K562 (cell line): ENCODE measurements at regions not wholly inside any gene's neighbourhood (a gene's known extent, or its start where the extent isn't known, plus 50 kb on each side); places are given as distances from the start of the nearest gene placed in this dataset.

Experiments used
- ATAC-seq: fragments of 200-7000 bp; cut with Tn5 transposase; 3 replicates; pipeline ENCODE4 v1.9.1; 2020; ENCODE audit warnings: moderate library complexity
- BruUV-seq: library from RNA; stranded (reverse); fragments of 400-500 nt; replicated peaks from 2 replicates; lab custom pipeline; 2021; lab: Mats Ljungman, UMichigan
- CTCF ChIA-PET: fragments of 300-600 bp; formaldehyde crosslinking; extraction: SDS; loops from one replicate; lab custom pipeline; 2021; ENCODE audit warnings: low intra/inter-chr PET ratio; lab: Yijun Ruan, JAX
- POLR2A ChIA-PET: fragments of 300-600, 350-650 bp; sonication (Branson Sonifier 250); formaldehyde crosslinking; extraction: SDS; loops from one replicate; lab custom pipeline; 2021; ENCODE audit warnings: antibody characterized with exemption, inconsistent platforms; lab: Yijun Ruan, JAX
- DNase-seq, 4 experiments: peaks; one replicate each; pipeline versions ENCODE4 v3.0.0 to v3.0.0-alpha.2; 2011 to 2018; ENCODE audit warnings: low spot score in 3 of 4, mixed read lengths in 3 of 4; ENCODE audit errors: extremely low read depth in 1 of 4
- FAIRE-seq: peaks from 2 replicates; lab custom pipeline; 2011; peaks lifted over from hg19 to GRCh38; lab: Jason Lieb, UNC
- H2AFZ ChIP-seq: 2 replicates; pipeline ENCODE4 v1.6.0; 2011; ENCODE audit warnings: low read depth, low read length, control low read depth, inconsistent platforms
- H3K27ac ChIP-seq: fragments of 200-600 bp; 3 replicates; pipeline ENCODE4 v1.8.0; 2011; ENCODE audit warnings: low read depth, mild to moderate bottlenecking, control low read depth, inconsistent platforms, low read length, moderate library complexity, mixed read lengths; ENCODE audit errors: extremely low read depth
- H3K27me3 ChIP-seq, 2 experiments: fragments of 300-600 bp in 1 of 2; 2 replicates in 1 of 2; 3 replicates in 1 of 2; pipeline versions ENCODE4 v1.6.0 to v1.8.0; 2011; ENCODE audit warnings: inconsistent platforms in 2 of 2, low read length in 2 of 2, mild to moderate bottlenecking in 1 of 2, mixed read lengths in 1 of 2, moderate library complexity in 1 of 2; ENCODE audit not compliant: control insufficient read depth in 2 of 2, insufficient read depth in 2 of 2
- H3K36me3 ChIP-seq: fragments of 300-600 bp; 3 replicates; pipeline ENCODE4 v1.8.0; 2011; ENCODE audit warnings: mild to moderate bottlenecking, low read length, inconsistent platforms; ENCODE audit not compliant: control insufficient read depth, insufficient read depth
- H3K4me1 ChIP-seq, 2 experiments: fragments of 200-600 bp in 1 of 2; replicated peaks in 1 of 2; 2 replicates in 1 of 2; 3 replicates in 1 of 2; pipeline versions ENCODE4 v1.5.1 to v1.8.0; 2011; ENCODE audit warnings: inconsistent platforms in 2 of 2, low read length in 2 of 2, mild to moderate bottlenecking in 1 of 2, mixed read lengths in 1 of 2, moderate library complexity in 1 of 2; ENCODE audit not compliant: control insufficient read depth in 2 of 2, insufficient read depth in 2 of 2
- H3K4me2 ChIP-seq: 2 replicates; pipeline ENCODE4 v1.6.1; 2011; ENCODE audit warnings: low read length, control low read depth, inconsistent platforms, mixed read lengths; ENCODE audit not compliant: insufficient read depth
- H3K4me3 ChIP-seq: fragments of 200-600 bp; sonication (generic), shearing (Covaris generic); 2 replicates; pipeline ENCODE4 v1.5.1; 2016; ENCODE audit warnings: control low read depth, inconsistent platforms
- H3K79me2 ChIP-seq: fragments of 200-600 bp; 3 replicates; pipeline ENCODE4 v1.8.0; 2011; ENCODE audit warnings: low read length, inconsistent platforms; ENCODE audit not compliant: control insufficient read depth, insufficient read depth
- H3K9ac ChIP-seq, 2 experiments: 2 replicates each; pipeline versions ENCODE4 v1.6.0 to v1.6.1; 2011; ENCODE audit warnings: low read depth in 2 of 2, low read length in 2 of 2, control low read depth in 1 of 2, inconsistent platforms in 1 of 2, mild to moderate bottlenecking in 1 of 2, mixed read lengths in 1 of 2; ENCODE audit not compliant: insufficient read depth in 1 of 2
- H3K9me1 ChIP-seq: one replicate; pipeline ENCODE4 v1.6.0; 2011; ENCODE audit warnings: inconsistent platforms, mild to moderate bottlenecking, low read length, moderate library complexity; ENCODE audit not compliant: control insufficient read depth, insufficient read depth
- H3K9me3 ChIP-seq: replicated peaks from 2 replicates; pipeline ENCODE4 v1.5.1; 2011; ENCODE audit warnings: low read depth, low read length, inconsistent platforms; ENCODE audit not compliant: control insufficient read depth, insufficient read depth
- H4K20me1 ChIP-seq: replicated peaks from 2 replicates; pipeline ENCODE4 v1.6.1; 2011; ENCODE audit warnings: low read length, inconsistent platforms, mixed read lengths; ENCODE audit not compliant: control insufficient read depth, insufficient read depth
- CHCHD3 ChIP-seq: fragments of 250-450 bp; sonication (Bioruptor Pico); IDR thresholded peaks from 2 replicates; pipeline ENCODE4 v2.1.2; 2022; ENCODE audit warnings: mild to moderate bottlenecking
- ESRRA ChIP-seq: fragments of 450-650 bp; IDR thresholded peaks from 2 replicates; pipeline ENCODE4 v1.6.1; 2014; ENCODE audit warnings: low read depth, mild to moderate bottlenecking, moderate library complexity, borderline replicate concordance
- HMG20B ChIP-seq: fragments of 250-450 bp; sonication (Bioruptor Pico); IDR thresholded peaks from 2 replicates; pipeline ENCODE4 v1.5.0; 2021; ENCODE audit warnings: mild to moderate bottlenecking
- MXI1 ChIP-seq: IDR thresholded peaks from 2 replicates; pipeline ENCODE4 v1.6.1; 2011; ENCODE audit warnings: low read depth, mild to moderate bottlenecking, improper control_type of control experiment, low read length
- RCOR1 ChIP-seq, 2 experiments: IDR thresholded peaks; 2 replicates each; pipeline ENCODE4 v1.6.1; 2012; ENCODE audit warnings: low read depth in 2 of 2, low read length in 2 of 2, borderline replicate concordance in 1 of 2, improper control_type of control experiment in 1 of 2
- ZNF184 ChIP-seq: sonication (generic); formaldehyde crosslinking; IDR thresholded peaks from 2 replicates; pipeline ENCODE4 v1.5.0; 2020; ENCODE audit warnings: missing genetic modification reagents
- ZNF347 ChIP-seq: fragments of 450-650 bp; formaldehyde crosslinking; IDR thresholded peaks from 2 replicates; pipeline ENCODE4 v1.4.0; 2020; ENCODE audit warnings: low read depth, mild to moderate bottlenecking, moderate library complexity
- ZNF444 ChIP-seq: fragments of 250-450 bp; sonication (Bioruptor Pico); IDR thresholded peaks from 2 replicates; pipeline ENCODE4 v1.4.0; 2020; ENCODE audit warnings: mild to moderate bottlenecking, moderate library complexity
- ZNF79 ChIP-seq: fragments of 250-450 bp; sonication (Bioruptor Pico); IDR thresholded peaks from 2 replicates; pipeline ENCODE4 v1.4.0; 2020; ENCODE audit warnings: low read depth, mild to moderate bottlenecking, moderate library complexity
- WGBS: fragments of 100-300 bp; shearing (Covaris generic); methylation state at CpG from one replicate; pipeline ENCODE4 v1.1.6; 2016; ENCODE audit warnings: low coverage, mixed read lengths; ENCODE audit not compliant: insufficient coverage; ENCODE audit errors: missing lambda C conversion rate; 5-methylcytosine and 5-hydroxymethylcytosine counted together
- in situ Hi-C: fragments of 300-500 bp; cut with MboI; formaldehyde crosslinking; loops from 4 replicates; pipeline ENCODE4 v1.15.0; 2018; ENCODE audit warnings: inconsistent platforms, mixed read lengths
- intact Hi-C: fragments of 100-400 bp; cut with micrococcal nuclease; formaldehyde crosslinking; loops from 2 replicates; pipeline ENCODE4 v1.14.2; 2022
- TF ChIP-seq, protein P1 (sequence below): fragments of 450-650 bp; formaldehyde crosslinking; IDR thresholded peaks from 2 replicates; pipeline ENCODE4 v1.4.0; 2020; ENCODE audit warnings: mild to moderate bottlenecking
- TF ChIP-seq, protein P2 (sequence below), 2 experiments: IDR thresholded peaks; 2 replicates each; pipeline ENCODE4 v1.6.1; 2011; ENCODE audit warnings: borderline replicate concordance in 1 of 2, control low read depth in 1 of 2, low read depth in 1 of 2, low read length in 1 of 2, mild to moderate bottlenecking in 1 of 2, mixed read lengths in 1 of 2, moderate library complexity in 1 of 2; ENCODE audit not compliant: insufficient read depth in 1 of 2, insufficient read length in 1 of 2, poor library complexity in 1 of 2, severe bottlenecking in 1 of 2; ENCODE audit errors: extremely low read depth in 1 of 2
- TF ChIP-seq, protein P3 (sequence below), 2 experiments: IDR thresholded peaks in 1 of 2; conservative IDR thresholded peaks in 1 of 2; 2 replicates each; pipeline ENCODE4 v1.6.1; 2016; ENCODE audit warnings: low read depth in 2 of 2, mild to moderate bottlenecking in 1 of 2, missing compliant biosample characterization in 1 of 2, missing genetic modification characterization in 1 of 2, moderate library complexity in 1 of 2

DNA sequence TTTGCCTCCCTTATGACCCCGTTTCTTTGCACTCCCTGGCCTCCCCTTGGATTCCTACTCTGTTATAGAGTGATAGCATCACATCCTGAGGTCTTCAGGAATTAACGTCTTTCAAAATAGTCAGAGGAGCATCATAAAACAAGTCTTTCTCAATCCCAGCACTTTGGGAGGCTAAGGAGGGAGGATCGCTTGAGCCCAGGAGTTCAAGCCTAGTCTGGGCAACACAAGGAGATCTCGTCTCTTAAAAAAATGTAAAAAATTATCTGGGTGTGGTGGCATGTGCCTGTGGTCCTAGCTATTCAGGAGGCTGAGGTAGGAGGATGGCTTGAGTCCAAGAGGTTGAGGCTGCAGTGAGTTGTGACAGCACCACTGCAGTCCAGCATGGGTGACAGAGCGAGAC, 68.7 kb upstream of the AMPD3 start:
- no peaks in the 10 kb centered on the region for H3K36me3 ChIP-seq
- no peaks in the 10 kb centered on the region for H3K9me3 ChIP-seq
- CTCF ChIA-PET: no interaction called here
- H4K20me1 ChIP-seq: no peaks in the 10 kb centered on the region; the same call in 1 of the 2 replicates
- DNase-seq: no peak
- in situ Hi-C loops: no loop called here
- peaks cover 3% of the 10 kb centered on the region for H3K9me1 ChIP-seq
- TF ChIP-seq ZNF184 (no peak), ZNF79 (CRISPR knock-in tag) (no peak), MXI1 (no peak), ESRRA (no peak), ZNF347 (CRISPR knock-in tag) (no peak), RCOR1 (IDR thresholded peaks at IDR 0.05; ENCODE audit: borderline replicate concordance in 1 of 2, low read depth in 2 of 2, low read length in 2 of 2) (no peak), CHCHD3 (CRISPR knock-in tag) (no peak), ZNF444 (CRISPR knock-in tag) (no peak), HMG20B (CRISPR knock-in tag) (no peak)
- TF ChIP-seq, protein P1, sequence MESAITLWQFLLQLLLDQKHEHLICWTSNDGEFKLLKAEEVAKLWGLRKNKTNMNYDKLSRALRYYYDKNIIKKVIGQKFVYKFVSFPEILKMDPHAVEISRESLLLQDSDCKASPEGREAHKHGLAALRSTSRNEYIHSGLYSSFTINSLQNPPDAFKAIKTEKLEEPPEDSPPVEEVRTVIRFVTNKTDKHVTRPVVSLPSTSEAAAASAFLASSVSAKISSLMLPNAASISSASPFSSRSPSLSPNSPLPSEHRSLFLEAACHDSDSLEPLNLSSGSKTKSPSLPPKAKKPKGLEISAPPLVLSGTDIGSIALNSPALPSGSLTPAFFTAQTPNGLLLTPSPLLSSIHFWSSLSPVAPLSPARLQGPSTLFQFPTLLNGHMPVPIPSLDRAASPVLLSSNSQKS (CRISPR knock-in tag): no peak
- TF ChIP-seq, protein P2, sequence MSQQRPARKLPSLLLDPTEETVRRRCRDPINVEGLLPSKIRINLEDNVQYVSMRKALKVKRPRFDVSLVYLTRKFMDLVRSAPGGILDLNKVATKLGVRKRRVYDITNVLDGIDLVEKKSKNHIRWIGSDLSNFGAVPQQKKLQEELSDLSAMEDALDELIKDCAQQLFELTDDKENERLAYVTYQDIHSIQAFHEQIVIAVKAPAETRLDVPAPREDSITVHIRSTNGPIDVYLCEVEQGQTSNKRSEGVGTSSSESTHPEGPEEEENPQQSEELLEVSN (IDR thresholded peaks at IDR 0.05; ENCODE audit: borderline replicate concordance in 1 of 2, extremely low read depth in 1 of 2, insufficient read depth in 1 of 2, insufficient read length in 1 of 2, low read depth in 1 of 2, low read length in 1 of 2, poor library complexity in 1 of 2, severe bottlenecking in 1 of 2): no peak
- TF ChIP-seq, protein P3, sequence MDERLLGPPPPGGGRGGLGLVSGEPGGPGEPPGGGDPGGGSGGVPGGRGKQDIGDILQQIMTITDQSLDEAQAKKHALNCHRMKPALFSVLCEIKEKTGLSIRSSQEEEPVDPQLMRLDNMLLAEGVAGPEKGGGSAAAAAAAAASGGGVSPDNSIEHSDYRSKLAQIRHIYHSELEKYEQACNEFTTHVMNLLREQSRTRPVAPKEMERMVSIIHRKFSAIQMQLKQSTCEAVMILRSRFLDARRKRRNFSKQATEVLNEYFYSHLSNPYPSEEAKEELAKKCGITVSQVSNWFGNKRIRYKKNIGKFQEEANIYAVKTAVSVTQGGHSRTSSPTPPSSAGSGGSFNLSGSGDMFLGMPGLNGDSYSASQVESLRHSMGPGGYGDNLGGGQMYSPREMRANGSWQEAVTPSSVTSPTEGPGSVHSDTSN (CRISPR knock-in tag; IDR thresholded peaks at IDR 0.05; ENCODE audit: low read depth): no peak
- TF ChIP-seq, protein P3 (tag; conservative IDR thresholded peaks at IDR 0.05; ENCODE audit: low read depth): no peak
- TF ChIP-seq, all 486 proteins: peak for 0
- Histone ChIP-seq H2AFZ (no peak overlapping the region), H3K4me1 (no peaks in the 10 kb centered on the region; a peak in 1 of 5 replicates), H3K27ac (no peak overlapping the region), H3K4me2 (no peak overlapping the region), H3K9ac (no peak overlapping the region), H3K4me3 (no peak overlapping the region), H3K79me2 (no peaks in the 10 kb centered on the region), H3K27me3 (peaks cover 16 to 39% of the 10 kb centered on the region in 2 experiments)
- intact Hi-C loops: no loop called here
- FAIRE-seq (peak; percentile 26), ATAC-seq (no peak)
- BruUV-seq: no TSS peak
- POLR2A ChIA-PET: interaction anchor here (0.7 to 1.1 kb wide), 2 partner anchors 43 to 76 kb away, joined by 3 read pairs; no protein-coding TSS in a partner anchor
- 1% methylated on average over 5 of the region's 5 CpGs for WGBS
